ENCODE measurements at regions not wholly inside any gene's neighbourhood (a gene's known extent, or its start where the extent isn't known, plus 50 kb on each side); places are given as distances from the start of the nearest gene placed in this dataset.

DNA sequence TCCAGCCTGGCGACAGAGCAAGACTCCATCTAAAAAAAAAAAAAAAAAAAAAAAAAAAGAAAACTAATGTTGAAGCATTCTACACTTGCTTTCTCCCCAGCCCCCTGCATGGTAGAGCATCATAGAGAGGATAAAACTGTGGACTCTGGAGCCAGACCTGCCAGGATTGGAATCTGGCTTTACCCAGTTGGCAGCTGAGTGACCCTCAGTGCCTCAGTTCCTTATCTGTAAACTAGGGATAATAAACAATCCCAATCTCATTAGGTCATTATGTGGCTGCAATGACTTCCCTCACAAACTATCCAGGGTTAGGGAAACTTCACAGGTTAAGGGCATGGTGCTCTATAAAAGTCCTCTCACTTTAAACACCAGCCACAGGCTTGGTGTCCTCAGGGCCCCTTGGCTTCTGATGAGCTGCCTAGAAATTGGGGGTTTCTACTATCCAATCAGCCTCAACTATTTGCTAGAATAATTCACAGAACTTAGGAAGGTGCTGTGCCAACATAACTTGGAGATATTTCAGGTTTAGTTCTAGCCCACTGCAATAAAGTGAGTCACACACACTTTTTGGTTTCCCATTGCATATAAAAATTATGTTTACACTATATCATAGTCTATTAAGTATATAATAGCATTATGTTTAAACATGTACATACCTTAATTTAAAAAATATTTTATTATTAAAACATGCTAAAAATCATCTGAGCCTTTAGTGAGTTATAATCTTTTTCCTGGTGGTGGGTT, 180.5 kb upstream of the B3GALT2 start:
- Histone ChIP-seq H3K36me3 (ENCODE audit: control insufficient read depth, insufficient read depth, low read length) (no peaks in the 10 kb centered on the region), H3K27me3 (replicated peaks; ENCODE audit: control insufficient read depth, insufficient read depth, low read length, poor library complexity, severe bottlenecking) (no peaks in the 10 kb centered on the region), H3K4me1 (ENCODE audit: control insufficient read depth, insufficient read depth, low read length, poor library complexity, severe bottlenecking) (no peaks in the 10 kb centered on the region), H3K4me3 (ENCODE audit: insufficient read depth, low read depth, low read length, poor library complexity, severe bottlenecking) (no peak overlapping the region), H3K27ac (ENCODE audit: insufficient read depth, low read length, poor library complexity, severe bottlenecking) (no peak overlapping the region), H3K9me3 (ENCODE audit: control insufficient read depth, low read length) (no peaks in the 10 kb centered on the region)
- DNase-seq, result no peak

DNA sequence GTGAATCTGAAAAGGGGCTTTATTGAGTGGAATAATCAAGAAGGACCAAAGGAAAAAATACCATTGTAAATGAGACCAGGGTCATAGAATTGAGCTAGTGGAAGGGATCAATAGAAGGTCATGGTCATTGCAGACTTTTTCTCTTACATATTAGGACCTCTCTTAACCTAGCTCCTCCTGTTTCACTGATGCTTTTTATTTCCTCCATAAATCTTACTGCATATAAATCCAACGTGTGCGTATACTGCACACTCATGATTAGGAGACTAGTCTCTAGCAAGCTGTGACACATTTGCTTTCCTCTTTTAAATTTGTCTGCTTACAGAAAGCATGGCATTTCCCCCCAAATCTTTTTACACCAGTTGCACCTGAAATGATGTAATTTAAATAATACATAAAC, 179.6 kb upstream of the B3GALT2 start:
- no peaks in the 10 kb centered on the region for H3K36me3 ChIP-seq (ENCODE audit: control insufficient read depth, insufficient read depth, low read length)
- no peak for DNase-seq
- H3K27ac ChIP-seq (ENCODE audit: insufficient read depth, low read length, poor library complexity, severe bottlenecking), result no peak overlapping the region
- no peaks in the 10 kb centered on the region for H3K4me1 ChIP-seq (ENCODE audit: control insufficient read depth, insufficient read depth, low read length, poor library complexity, severe bottlenecking)
- no peaks in the 10 kb centered on the region for H3K27me3 ChIP-seq (replicated peaks; ENCODE audit: control insufficient read depth, insufficient read depth, low read length, poor library complexity, severe bottlenecking)
- no peaks in the 10 kb centered on the region for H3K9me3 ChIP-seq (ENCODE audit: control insufficient read depth, low read length)
- H3K4me3 ChIP-seq (ENCODE audit: insufficient read depth, low read depth, low read length, poor library complexity, severe bottlenecking), result no peak overlapping the region

DNA sequence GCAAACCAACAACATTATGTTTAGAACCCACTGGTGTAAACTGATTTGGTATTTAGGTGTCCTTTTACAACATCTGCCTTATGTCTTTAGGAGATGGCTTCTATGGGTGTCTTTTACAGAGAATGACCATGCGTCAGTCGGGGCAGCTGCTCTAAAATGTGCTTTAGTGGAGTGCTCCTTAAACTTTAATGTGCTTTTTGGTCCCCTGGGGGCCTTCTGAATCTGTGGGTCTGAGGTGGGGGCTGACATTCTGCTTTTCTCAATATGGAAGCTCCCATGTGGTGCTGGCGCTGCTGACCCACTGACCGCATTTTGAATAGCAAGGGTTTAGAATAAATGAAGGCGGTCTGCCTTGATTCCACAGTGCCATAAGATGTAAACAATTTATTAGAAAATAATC, 173.2 kb upstream of the B3GALT2 start:
- no peaks in the 10 kb centered on the region for H3K36me3 ChIP-seq (ENCODE audit: control insufficient read depth, insufficient read depth, low read length)
- H3K4me1 ChIP-seq (ENCODE audit: control insufficient read depth, insufficient read depth, low read length, poor library complexity, severe bottlenecking), result no peaks in the 10 kb centered on the region
- H3K27me3 ChIP-seq (replicated peaks; ENCODE audit: control insufficient read depth, insufficient read depth, low read length, poor library complexity, severe bottlenecking), result no peaks in the 10 kb centered on the region
- no peak for DNase-seq
- no peaks in the 10 kb centered on the region for H3K9me3 ChIP-seq (ENCODE audit: control insufficient read depth, low read length)
- H3K4me3 ChIP-seq (ENCODE audit: insufficient read depth, low read depth, low read length, poor library complexity, severe bottlenecking), result no peak overlapping the region
- H3K27ac ChIP-seq (ENCODE audit: insufficient read depth, low read length, poor library complexity, severe bottlenecking), result no peak overlapping the region

DNA sequence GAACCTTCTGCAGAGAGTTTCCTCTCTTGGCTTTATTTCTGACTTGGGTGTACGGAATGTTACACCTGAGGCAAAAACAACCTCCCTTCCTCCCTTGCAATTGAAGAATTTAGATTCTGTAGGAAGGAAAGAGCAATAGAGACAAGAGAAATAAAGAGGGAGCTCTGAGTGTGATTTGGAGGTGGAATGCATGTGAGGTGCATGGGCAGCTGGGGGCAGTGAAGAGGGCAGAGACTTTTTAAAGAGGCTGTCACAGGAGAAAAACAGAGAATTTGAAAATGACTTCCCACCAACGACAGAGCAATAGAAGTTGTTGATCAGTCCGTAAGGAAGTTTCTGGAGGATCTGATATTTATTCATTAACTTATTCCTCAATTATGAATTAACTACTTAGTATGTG, 172.0 kb upstream of the B3GALT2 start:
- Histone ChIP-seq H3K27ac (ENCODE audit: insufficient read depth, low read length, poor library complexity, severe bottlenecking) (no peak overlapping the region), H3K4me3 (ENCODE audit: insufficient read depth, low read depth, low read length, poor library complexity, severe bottlenecking) (no peak overlapping the region), H3K9me3 (ENCODE audit: control insufficient read depth, low read length) (no peaks in the 10 kb centered on the region), H3K27me3 (replicated peaks; ENCODE audit: control insufficient read depth, insufficient read depth, low read length, poor library complexity, severe bottlenecking) (no peaks in the 10 kb centered on the region), H3K4me1 (ENCODE audit: control insufficient read depth, insufficient read depth, low read length, poor library complexity, severe bottlenecking) (no peaks in the 10 kb centered on the region), H3K36me3 (ENCODE audit: control insufficient read depth, insufficient read depth, low read length) (no peaks in the 10 kb centered on the region)
- no peak for DNase-seq

DNA sequence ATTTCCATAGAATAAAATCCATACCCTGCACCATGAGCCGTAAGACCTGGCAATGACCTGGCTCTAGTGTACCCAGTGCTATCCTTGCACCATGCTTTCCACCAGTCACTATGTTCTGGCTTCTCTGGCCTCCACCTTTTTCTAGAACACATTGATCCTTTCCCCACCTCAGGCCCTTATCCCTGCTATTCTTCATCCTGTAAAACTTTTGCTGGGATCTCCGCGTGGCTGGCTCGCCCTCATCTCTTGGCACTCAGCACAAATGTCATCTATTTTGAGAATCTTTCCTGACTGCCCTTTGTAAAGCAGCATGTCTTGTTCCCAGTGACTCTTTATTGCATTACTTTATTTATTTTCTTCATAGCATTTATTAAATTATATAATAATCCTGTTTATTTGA, 169.8 kb upstream of the B3GALT2 start:
- no peaks in the 10 kb centered on the region for H3K4me1 ChIP-seq (ENCODE audit: control insufficient read depth, insufficient read depth, low read length, poor library complexity, severe bottlenecking)
- H3K27ac ChIP-seq (ENCODE audit: insufficient read depth, low read length, poor library complexity, severe bottlenecking), result no peak overlapping the region
- H3K36me3 ChIP-seq (ENCODE audit: control insufficient read depth, insufficient read depth, low read length), result no peaks in the 10 kb centered on the region
- H3K27me3 ChIP-seq (replicated peaks; ENCODE audit: control insufficient read depth, insufficient read depth, low read length, poor library complexity, severe bottlenecking), result no peaks in the 10 kb centered on the region
- no peaks in the 10 kb centered on the region for H3K9me3 ChIP-seq (ENCODE audit: control insufficient read depth, low read length)
- no peak overlapping the region for H3K4me3 ChIP-seq (ENCODE audit: insufficient read depth, low read depth, low read length, poor library complexity, severe bottlenecking)
- DNase-seq, result no peak

DNA sequence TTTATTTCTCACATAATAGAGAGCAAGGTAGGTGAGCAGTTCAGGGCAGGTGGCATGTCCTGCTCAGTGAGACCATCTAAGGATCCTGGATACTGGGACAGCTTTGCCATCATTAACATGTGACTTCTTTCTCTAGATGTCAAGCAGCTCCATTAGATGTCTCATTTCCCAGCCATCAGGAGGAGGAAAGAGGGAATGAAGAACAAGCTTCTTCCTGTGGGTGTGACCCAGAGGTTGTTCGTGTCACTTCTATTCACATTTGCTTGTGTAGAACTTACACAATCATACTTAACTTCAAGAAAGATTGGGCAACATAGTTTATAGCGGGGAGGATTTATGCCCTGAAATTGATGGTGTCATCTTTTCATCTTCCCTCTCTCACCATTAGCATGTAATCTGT, 169.2 kb upstream of the B3GALT2 start:
- DNase-seq, result no peak
- H3K4me1 ChIP-seq (ENCODE audit: control insufficient read depth, insufficient read depth, low read length, poor library complexity, severe bottlenecking), result no peaks in the 10 kb centered on the region
- H3K27me3 ChIP-seq (replicated peaks; ENCODE audit: control insufficient read depth, insufficient read depth, low read length, poor library complexity, severe bottlenecking), result no peaks in the 10 kb centered on the region
- no peaks in the 10 kb centered on the region for H3K36me3 ChIP-seq (ENCODE audit: control insufficient read depth, insufficient read depth, low read length)
- no peak overlapping the region for H3K27ac ChIP-seq (ENCODE audit: insufficient read depth, low read length, poor library complexity, severe bottlenecking)
- H3K4me3 ChIP-seq (ENCODE audit: insufficient read depth, low read depth, low read length, poor library complexity, severe bottlenecking), result no peak overlapping the region
- no peaks in the 10 kb centered on the region for H3K9me3 ChIP-seq (ENCODE audit: control insufficient read depth, low read length)

DNA sequence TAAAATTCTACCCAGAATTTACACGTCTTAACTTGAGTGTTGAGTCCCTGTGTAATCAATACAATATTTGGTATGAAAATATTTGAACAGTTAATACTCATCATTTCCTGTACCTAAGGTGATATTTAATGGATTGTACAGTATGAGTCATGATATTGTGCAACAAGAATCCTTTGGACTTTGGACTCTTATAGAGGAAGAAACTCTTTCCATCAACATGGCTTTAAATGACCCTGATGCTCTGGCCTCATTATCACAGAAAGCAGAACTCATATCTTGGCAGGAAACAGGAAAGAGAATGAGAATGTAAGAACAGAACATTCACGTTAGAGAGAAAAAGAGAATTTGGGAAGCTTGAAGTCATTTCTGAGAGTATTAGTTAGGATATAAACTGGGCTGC, 168.8 kb upstream of the B3GALT2 start:
- H3K4me1 ChIP-seq (ENCODE audit: control insufficient read depth, insufficient read depth, low read length, poor library complexity, severe bottlenecking), result no peaks in the 10 kb centered on the region
- no peak for DNase-seq
- H3K27me3 ChIP-seq (replicated peaks; ENCODE audit: control insufficient read depth, insufficient read depth, low read length, poor library complexity, severe bottlenecking), result no peaks in the 10 kb centered on the region
- no peaks in the 10 kb centered on the region for H3K9me3 ChIP-seq (ENCODE audit: control insufficient read depth, low read length)
- H3K4me3 ChIP-seq (ENCODE audit: insufficient read depth, low read depth, low read length, poor library complexity, severe bottlenecking), result no peak overlapping the region
- no peaks in the 10 kb centered on the region for H3K36me3 ChIP-seq (ENCODE audit: control insufficient read depth, insufficient read depth, low read length)
- no peak overlapping the region for H3K27ac ChIP-seq (ENCODE audit: insufficient read depth, low read length, poor library complexity, severe bottlenecking)

DNA sequence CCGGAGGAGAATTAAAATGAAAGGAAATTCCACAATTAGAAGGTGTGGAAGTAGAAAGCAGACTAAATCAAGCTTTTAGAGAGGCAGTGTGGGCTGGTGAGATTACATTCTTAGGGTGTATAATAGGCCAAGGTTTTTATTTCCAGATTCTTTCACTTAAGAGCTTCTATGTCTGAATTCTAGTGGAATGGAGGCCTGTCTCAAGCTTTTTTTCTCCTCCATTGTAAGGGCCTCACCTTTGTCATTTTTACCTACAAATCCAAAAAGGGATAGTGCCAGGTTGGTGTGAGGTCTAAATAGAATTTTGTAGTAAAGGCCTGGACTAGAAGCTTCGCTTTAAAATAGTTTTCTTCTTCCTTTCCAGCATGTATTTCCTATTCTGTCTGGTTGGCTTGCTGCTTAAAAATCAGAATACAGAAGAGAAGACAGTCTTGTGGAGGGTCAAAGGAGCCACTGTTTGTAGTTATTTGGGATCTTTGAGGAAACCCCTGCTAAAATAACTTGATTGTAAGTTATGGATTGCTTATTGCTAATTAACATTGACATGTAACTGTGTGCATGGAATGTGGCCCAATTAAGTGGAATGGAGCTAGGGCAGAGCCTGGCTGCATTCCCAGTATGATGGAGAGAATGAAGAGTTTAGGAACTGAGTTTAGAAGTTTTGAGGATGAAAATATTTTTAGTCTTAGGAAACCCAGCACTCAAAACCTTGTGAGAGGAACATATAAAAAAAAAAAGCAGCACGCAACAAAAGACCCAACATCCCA, 162.5 kb upstream of the B3GALT2 start:
- no peaks in the 10 kb centered on the region for H3K4me1 ChIP-seq (ENCODE audit: control insufficient read depth, insufficient read depth, low read length, poor library complexity, severe bottlenecking)
- H3K27me3 ChIP-seq (replicated peaks; ENCODE audit: control insufficient read depth, insufficient read depth, low read length, poor library complexity, severe bottlenecking), result no peaks in the 10 kb centered on the region
- no peak overlapping the region for H3K27ac ChIP-seq (ENCODE audit: insufficient read depth, low read length, poor library complexity, severe bottlenecking)

DNA sequence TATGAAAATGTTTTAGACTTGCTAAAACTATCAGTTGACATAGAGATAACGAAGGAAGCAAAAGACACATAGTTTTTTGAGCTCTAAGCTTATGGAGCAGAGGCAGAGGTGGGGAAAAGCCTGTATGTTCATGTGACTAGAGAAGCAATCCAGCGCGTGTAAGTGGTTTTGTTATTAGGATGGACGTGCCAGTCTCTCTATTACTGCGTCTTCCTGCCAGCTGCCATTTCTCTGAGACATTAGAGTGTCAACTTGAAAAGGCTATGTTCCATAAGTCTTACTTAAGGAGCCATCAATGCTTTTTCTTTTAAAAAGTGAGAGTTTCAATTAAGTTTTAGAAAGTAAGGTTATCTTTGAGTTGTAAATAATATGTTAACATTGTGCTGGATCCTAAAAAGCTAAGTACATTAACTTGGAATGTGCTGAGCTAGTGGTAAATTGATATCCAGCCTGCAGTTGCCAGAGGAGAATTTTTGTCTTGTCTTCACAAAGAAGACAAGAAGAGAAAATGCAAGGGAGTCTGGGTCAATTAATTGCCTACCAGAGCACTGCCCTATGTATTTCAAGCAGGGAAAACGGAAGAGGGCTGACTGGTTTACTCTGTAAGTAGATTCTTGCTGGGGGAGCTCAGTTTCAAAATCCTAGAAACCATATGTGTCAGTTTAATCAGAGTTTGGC, 161.8 kb upstream of the B3GALT2 start:
- no peak for DNase-seq
- Histone ChIP-seq H3K27me3 (replicated peaks; ENCODE audit: control insufficient read depth, insufficient read depth, low read length, poor library complexity, severe bottlenecking) (no peaks in the 10 kb centered on the region), H3K9me3 (ENCODE audit: control insufficient read depth, low read length) (no peaks in the 10 kb centered on the region), H3K36me3 (ENCODE audit: control insufficient read depth, insufficient read depth, low read length) (no peaks in the 10 kb centered on the region), H3K27ac (ENCODE audit: insufficient read depth, low read length, poor library complexity, severe bottlenecking) (no peak overlapping the region), H3K4me1 (ENCODE audit: control insufficient read depth, insufficient read depth, low read length, poor library complexity, severe bottlenecking) (no peaks in the 10 kb centered on the region), H3K4me3 (ENCODE audit: insufficient read depth, low read depth, low read length, poor library complexity, severe bottlenecking) (no peak overlapping the region)

More for the DNA sequence above, 162.5 kb upstream of the B3GALT2 start:
- no peak for DNase-seq
- Histone ChIP-seq H3K9me3 (ENCODE audit: control insufficient read depth, low read length) (no peaks in the 10 kb centered on the region), H3K36me3 (ENCODE audit: control insufficient read depth, insufficient read depth, low read length) (no peaks in the 10 kb centered on the region), H3K4me3 (ENCODE audit: insufficient read depth, low read depth, low read length, poor library complexity, severe bottlenecking) (no peak overlapping the region)

DNA sequence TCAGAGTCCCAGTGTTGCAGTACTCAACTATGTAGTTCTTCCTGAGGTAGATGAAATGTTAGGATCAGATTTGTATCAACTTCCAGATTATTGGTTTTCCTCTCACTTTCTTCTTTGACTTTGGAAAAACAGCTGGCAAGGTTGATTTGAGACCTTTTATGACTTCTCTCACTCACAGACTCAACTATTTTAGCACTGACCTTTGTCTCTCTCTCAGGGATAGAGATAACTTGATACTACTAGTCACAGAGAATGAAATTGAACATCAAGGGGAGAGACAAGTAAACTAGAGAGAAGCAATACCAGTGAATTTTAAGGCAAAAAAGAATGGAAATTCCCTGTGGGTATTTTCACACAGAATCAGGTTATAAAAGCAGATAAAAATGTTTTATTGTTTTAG, 159.7 kb upstream of the B3GALT2 start:
- Histone ChIP-seq H3K27me3 (replicated peaks; ENCODE audit: control insufficient read depth, insufficient read depth, low read length, poor library complexity, severe bottlenecking) (no peaks in the 10 kb centered on the region), H3K36me3 (ENCODE audit: control insufficient read depth, insufficient read depth, low read length) (no peaks in the 10 kb centered on the region), H3K4me1 (ENCODE audit: control insufficient read depth, insufficient read depth, low read length, poor library complexity, severe bottlenecking) (no peaks in the 10 kb centered on the region), H3K4me3 (ENCODE audit: insufficient read depth, low read depth, low read length, poor library complexity, severe bottlenecking) (no peak overlapping the region), H3K9me3 (ENCODE audit: control insufficient read depth, low read length) (no peaks in the 10 kb centered on the region), H3K27ac (ENCODE audit: insufficient read depth, low read length, poor library complexity, severe bottlenecking) (no peak overlapping the region)
- no peak for DNase-seq
